Adrenal gland (tissue), 5 donors: ENCODE measurements at regions not wholly inside any gene's neighbourhood (a gene's known extent, or its start where the extent isn't known, plus 50 kb on each side); places are given as distances from the start of the nearest gene placed in this dataset.

ENCODE experiments used
- POLR2A ChIP-seq, 2 donors: fragments of 450-650 bp; IDR thresholded peaks; one replicate each; pipeline ENCODE4 v1.6.1; 2017; ENCODE audit warnings: antibody characterized with exemption in 2 of 2, mild to moderate bottlenecking in 2 of 2, moderate library complexity in 1 of 2
- TF ChIP-seq, protein P1 (sequence below), 6 experiments: fragments of 450-650 bp in 4 of 6; fragments of 200-600 bp in 2 of 6; sonication (generic) in 1 of 6; IDR thresholded peaks; 1 replicate in 5 of 6; 2 replicates in 1 of 6; pipeline versions ENCODE4 v1.5.1 to v1.8.0; 2016 to 2021; ENCODE audit warnings: antibody characterized with exemption in 6 of 6, mild to moderate bottlenecking in 2 of 6, moderate library complexity in 1 of 6
- donor health status: DM: no; HTN: no; CAD: no.

- TF ChIP-seq, protein P1, sequence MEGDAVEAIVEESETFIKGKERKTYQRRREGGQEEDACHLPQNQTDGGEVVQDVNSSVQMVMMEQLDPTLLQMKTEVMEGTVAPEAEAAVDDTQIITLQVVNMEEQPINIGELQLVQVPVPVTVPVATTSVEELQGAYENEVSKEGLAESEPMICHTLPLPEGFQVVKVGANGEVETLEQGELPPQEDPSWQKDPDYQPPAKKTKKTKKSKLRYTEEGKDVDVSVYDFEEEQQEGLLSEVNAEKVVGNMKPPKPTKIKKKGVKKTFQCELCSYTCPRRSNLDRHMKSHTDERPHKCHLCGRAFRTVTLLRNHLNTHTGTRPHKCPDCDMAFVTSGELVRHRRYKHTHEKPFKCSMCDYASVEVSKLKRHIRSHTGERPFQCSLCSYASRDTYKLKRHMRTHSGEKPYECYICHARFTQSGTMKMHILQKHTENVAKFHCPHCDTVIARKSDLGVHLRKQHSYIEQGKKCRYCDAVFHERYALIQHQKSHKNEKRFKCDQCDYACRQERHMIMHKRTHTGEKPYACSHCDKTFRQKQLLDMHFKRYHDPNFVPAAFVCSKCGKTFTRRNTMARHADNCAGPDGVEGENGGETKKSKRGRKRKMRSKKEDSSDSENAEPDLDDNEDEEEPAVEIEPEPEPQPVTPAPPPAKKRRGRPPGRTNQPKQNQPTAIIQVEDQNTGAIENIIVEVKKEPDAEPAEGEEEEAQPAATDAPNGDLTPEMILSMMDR (IDR thresholded peaks at IDR 0.05), result no peak
- no peak for TF ChIP-seq POLR2A (IDR thresholded peaks at IDR 0.05)
Observed at GRCh38 chr6:51049983-51050877, 231.6 kb downstream of the TFAP2B start.
